ENCODE measurements at regions not wholly inside any gene's neighbourhood (a gene's known extent, or its start where the extent isn't known, plus 50 kb on each side); places are given as distances from the start of the nearest gene placed in this dataset.

DNA sequence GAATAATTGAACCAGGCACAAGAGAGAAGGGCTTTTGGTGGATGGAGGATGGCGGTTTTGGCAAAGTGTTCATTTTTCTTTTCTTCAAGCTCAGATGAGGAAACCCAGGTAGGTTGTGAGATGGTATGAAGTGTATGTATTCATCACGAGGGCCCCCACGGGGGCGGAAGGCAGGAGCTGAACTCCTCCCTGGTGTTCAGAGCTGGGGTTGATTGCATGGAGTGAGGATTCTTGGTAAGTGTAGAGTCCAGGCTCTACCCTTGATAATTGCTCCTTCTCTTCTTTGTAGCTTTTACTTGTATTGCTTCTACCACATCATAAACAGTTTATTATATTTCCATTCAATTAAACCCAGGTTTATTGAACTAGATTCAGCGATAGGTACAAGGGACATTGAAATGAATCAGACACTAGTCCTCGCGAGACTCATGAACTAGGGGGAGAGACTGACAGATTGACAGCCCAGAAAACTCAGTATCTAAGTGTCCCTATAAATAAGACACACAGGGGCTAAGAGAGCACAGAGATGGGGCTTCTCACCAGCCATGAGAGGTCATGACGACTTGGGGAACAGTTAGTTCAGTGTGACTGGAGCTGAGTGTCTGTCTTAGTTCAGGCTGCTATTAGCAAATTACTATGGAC is 116.7 kb upstream of the KLF4 start:
- H3K79me2 ChIP-seq (ENCODE audit: control insufficient read depth, insufficient read depth, low read length) = no peaks in the 10 kb centered on the region
- no peak overlapping the region for H3K27ac ChIP-seq (ENCODE audit: insufficient read depth, low read depth, low read length)
- ChIA-PET CTCF (interaction anchor here (0.9 kb wide), 1 partner anchor 11 kb away, joined by 3 read pairs; no protein-coding TSS in a partner anchor), POLR2A (no interaction called here)
- dilution Hi-C loops (cut with MboI; ENCODE audit: extremely low pct_ligation_motif_present, low sequenced_read_pairs) (no loop called here), intact Hi-C loops (cut with micrococcal nuclease) (no loop called here)
- no TSS peak for BruUV-seq (replicated peaks)
- H3K27me3 ChIP-seq (ENCODE audit: control insufficient read depth in 2 of 2, insufficient read depth in 2 of 2, low read length in 2 of 2) = peaks cover 0 to 10% of the 10 kb centered on the region in 2 experiments
- H3K4me3 ChIP-seq (replicated peaks in 1 of 3; ENCODE audit: insufficient read depth in 1 of 3, low read depth in 1 of 3, low read length in 3 of 3) = no peak overlapping the region
- no peak overlapping the region for H2AFZ ChIP-seq (ENCODE audit: low read depth, low read length)
- H3K9me1 ChIP-seq (replicated peaks; ENCODE audit: control insufficient read depth, extremely low read depth, insufficient read depth, low read length) = no peaks in the 10 kb centered on the region
- H3K4me1 ChIP-seq (ENCODE audit: control insufficient read depth, extremely low read depth, insufficient read depth, low read length) = no peaks in the 10 kb centered on the region
- H3K4me2 ChIP-seq (ENCODE audit: insufficient read depth, low read length) = no peak overlapping the region
- FAIRE-seq (no peak), DNase-seq (ENCODE audit: low read depth, low spot score) (no peak)
- H3K9ac ChIP-seq (replicated peaks; ENCODE audit: extremely low read depth, insufficient read depth, low read length) = no peak overlapping the region
- no peaks in the 10 kb centered on the region for H3K9me3 ChIP-seq (replicated peaks; ENCODE audit: control insufficient read depth, insufficient read depth, low read length)
- no peaks in the 10 kb centered on the region for H3K36me3 ChIP-seq (ENCODE audit: control insufficient read depth in 2 of 2, extremely low read depth in 1 of 2, insufficient read depth in 2 of 2, low read length in 2 of 2)
- no peaks in the 10 kb centered on the region for H4K20me1 ChIP-seq (replicated peaks; ENCODE audit: control insufficient read depth, extremely low read depth, insufficient read depth, low read length)
- TF ChIP-seq POLR2AphosphoS5 (IDR thresholded peaks at IDR 0.05; ENCODE audit: insufficient read depth, low read depth, low read length) (no peak), GATA2 (IDR thresholded peaks at IDR 0.05; ENCODE audit: insufficient read depth, insufficient read length, low read depth, low read length) (no peak), MYC (IDR thresholded peaks at IDR 0.05; ENCODE audit: low read depth, low read length) (no peak), JUN (IDR thresholded peaks at IDR 0.05; ENCODE audit: borderline replicate concordance, insufficient read depth, insufficient read length, low read depth) (no peak), FOS (IDR thresholded peaks at IDR 0.05; ENCODE audit: borderline replicate concordance, insufficient read depth, low read length) (no peak), MAX (IDR thresholded peaks at IDR 0.05; ENCODE audit: insufficient read depth, insufficient read length) (no peak), EZH2 (IDR thresholded peaks at IDR 0.05; ENCODE audit: borderline replicate concordance, low read depth, low read length, severe bottlenecking) (no peak), POLR2A (IDR thresholded peaks at IDR 0.05; ENCODE audit: low read depth, low read length) (no peak)
- TF ChIP-seq, protein P1, sequence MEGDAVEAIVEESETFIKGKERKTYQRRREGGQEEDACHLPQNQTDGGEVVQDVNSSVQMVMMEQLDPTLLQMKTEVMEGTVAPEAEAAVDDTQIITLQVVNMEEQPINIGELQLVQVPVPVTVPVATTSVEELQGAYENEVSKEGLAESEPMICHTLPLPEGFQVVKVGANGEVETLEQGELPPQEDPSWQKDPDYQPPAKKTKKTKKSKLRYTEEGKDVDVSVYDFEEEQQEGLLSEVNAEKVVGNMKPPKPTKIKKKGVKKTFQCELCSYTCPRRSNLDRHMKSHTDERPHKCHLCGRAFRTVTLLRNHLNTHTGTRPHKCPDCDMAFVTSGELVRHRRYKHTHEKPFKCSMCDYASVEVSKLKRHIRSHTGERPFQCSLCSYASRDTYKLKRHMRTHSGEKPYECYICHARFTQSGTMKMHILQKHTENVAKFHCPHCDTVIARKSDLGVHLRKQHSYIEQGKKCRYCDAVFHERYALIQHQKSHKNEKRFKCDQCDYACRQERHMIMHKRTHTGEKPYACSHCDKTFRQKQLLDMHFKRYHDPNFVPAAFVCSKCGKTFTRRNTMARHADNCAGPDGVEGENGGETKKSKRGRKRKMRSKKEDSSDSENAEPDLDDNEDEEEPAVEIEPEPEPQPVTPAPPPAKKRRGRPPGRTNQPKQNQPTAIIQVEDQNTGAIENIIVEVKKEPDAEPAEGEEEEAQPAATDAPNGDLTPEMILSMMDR (IDR thresholded peaks at IDR 0.05; ENCODE audit: extremely low read depth in 1 of 2, insufficient read depth in 1 of 2, low read depth in 1 of 2, low read length in 2 of 2) = no peak

All from endothelial cell of umbilical vein (primary cell).